ENCODE measurements at regions not wholly inside any gene's neighbourhood (a gene's known extent, or its start where the extent isn't known, plus 50 kb on each side); places are given as distances from the start of the nearest gene placed in this dataset.
"Not testable (repeated sequence)": the region's sequence is repeated elsewhere in the genome, so short reads cannot be mapped to it uniquely, and the experiment has no call there.

- no peak for TF ChIP-seq CTCF (IDR thresholded peaks at IDR 0.05)
- no peak overlapping the region for H3K27ac ChIP-seq
- DNase-seq (ENCODE audit: low spot score) = no peak
- no peak overlapping the region for H3K4me3 ChIP-seq
These were observed 207.2 kb upstream of the TRIM48 start for GRCh38 chr11:55054723-55055122.

- H3K27ac ChIP-seq; DNase-seq (ENCODE audit: low spot score); H3K4me3 ChIP-seq: not testable (repeated sequence)
These were observed 177.4 kb upstream of the TRIM48 start for GRCh38 chr11:55084588-55084987.

GRCh38 chr11:55106391-55106790 is 155.6 kb upstream of the TRIM48 start:
- DNase-seq (ENCODE audit: low spot score) = no peak
- TF ChIP-seq CTCF (IDR thresholded peaks at IDR 0.05) = no peak
- Histone ChIP-seq H3K4me3 (no peak overlapping the region), H3K27ac (no peak overlapping the region)

Measured in coronary artery (tissue), 2 donors.